Right forelimb (tissue), 1 donor: ENCODE measurements at regions not wholly inside any gene's neighbourhood (a gene's known extent, or its start where the extent isn't known, plus 50 kb on each side); places are given as distances from the start of the nearest gene placed in this dataset.

Source experiments
- DNase-seq: peaks from one replicate; pipeline ENCODE4 v3.0.0-alpha.2; 2018

GRCh38 chr21:36532769-36533467 is 53.0 kb upstream of the CLDN14 start:
- no peak for DNase-seq

- no peak for DNase-seq
Observed at GRCh38 chr21:36533468-36533848, 53.5 kb upstream of the CLDN14 start.

GRCh38 chr21:36534656-36535055 is 54.7 kb upstream of the CLDN14 start:
- DNase-seq, result no peak

- DNase-seq, result no peak
Observed at GRCh38 chr21:36535618-36536241, 55.8 kb upstream of the CLDN14 start.

- no peak for DNase-seq
Observed at GRCh38 chr21:36538761-36539160, 58.8 kb upstream of the CLDN14 start.

GRCh38 chr21:36539434-36540150 is 59.7 kb upstream of the CLDN14 start:
- DNase-seq, result no peak

GRCh38 chr21:36540700-36541099 is 60.8 kb upstream of the CLDN14 start:
- no peak for DNase-seq

GRCh38 chr21:36541721-36542139 is 61.8 kb upstream of the CLDN14 start:
- DNase-seq, result no peak

- DNase-seq, result no peak
Observed at GRCh38 chr21:36542312-36543101, 62.6 kb upstream of the CLDN14 start.

GRCh38 chr21:36543924-36544323 is 64.0 kb upstream of the CLDN14 start:
- no peak for DNase-seq

- DNase-seq, result no peak
Observed at GRCh38 chr21:36544545-36544944, 64.6 kb upstream of the CLDN14 start.

- no peak for DNase-seq
Observed at GRCh38 chr21:36545776-36546511, 66.0 kb upstream of the CLDN14 start.

GRCh38 chr21:36547464-36547863 is 67.5 kb upstream of the CLDN14 start:
- no peak for DNase-seq

GRCh38 chr21:36548866-36549265 is 68.9 kb upstream of the CLDN14 start:
- no peak for DNase-seq

GRCh38 chr21:36549470-36549869 is 69.5 kb upstream of the CLDN14 start:
- no peak for DNase-seq

- DNase-seq, result no peak
Observed at GRCh38 chr21:36550761-36551160, 70.8 kb upstream of the CLDN14 start.

- DNase-seq, result no peak
Observed at GRCh38 chr21:36551321-36551720, 71.4 kb upstream of the CLDN14 start.

- no peak for DNase-seq
Observed at GRCh38 chr21:36551731-36552433, 72.0 kb upstream of the CLDN14 start.

- DNase-seq, result no peak
Observed at GRCh38 chr21:36552434-36552785, 72.5 kb upstream of the CLDN14 start.

- no peak for DNase-seq
Observed at GRCh38 chr21:36553406-36553805, 73.5 kb upstream of the CLDN14 start.

GRCh38 chr21:36554411-36555157 is 74.7 kb upstream of the CLDN14 start:
- no peak for DNase-seq
